ENCODE measurements at regions not wholly inside any gene's neighbourhood (a gene's known extent, or its start where the extent isn't known, plus 50 kb on each side); places are given as distances from the start of the nearest gene placed in this dataset.

DNA sequence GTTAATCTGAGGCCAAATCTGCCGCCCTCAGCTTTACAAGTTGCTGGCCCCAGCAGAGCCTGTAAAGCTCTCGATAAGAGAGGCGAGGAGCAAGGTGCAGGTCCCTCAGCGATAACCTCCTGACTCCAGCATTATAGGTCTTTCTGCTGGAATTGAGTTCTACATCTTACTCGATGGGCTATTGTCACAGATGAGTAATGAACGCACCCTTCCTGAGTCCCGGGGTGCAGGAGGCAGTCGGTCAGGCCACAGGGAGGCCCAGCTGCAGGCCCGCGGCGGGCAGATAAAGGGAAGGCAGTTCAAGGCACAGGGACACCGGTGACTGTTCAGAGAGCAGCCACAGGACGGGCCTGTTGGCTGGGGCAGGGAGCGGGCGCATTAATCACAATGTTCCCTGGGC lies 157.6 kb upstream of the OBI1 start (continued):
- TF ChIP-seq NANOG (IDR thresholded peaks at IDR 0.05; ENCODE audit: insufficient read depth, low read depth, low read length, poor library complexity, severe bottlenecking) (no peak), BACH1 (IDR thresholded peaks at IDR 0.05; ENCODE audit: low read length) (no peak), RXRA (IDR thresholded peaks at IDR 0.05; ENCODE audit: insufficient read depth, low read depth, low read length) (no peak), EZH2 (IDR thresholded peaks at IDR 0.05; ENCODE audit: low read depth, low read length, severe bottlenecking) (no peak), ATF2 (IDR thresholded peaks at IDR 0.05; ENCODE audit: low read length) (no peak), KDM4A (IDR thresholded peaks at IDR 0.05; ENCODE audit: low read depth, low read length, severe bottlenecking) (no peak)

Data from H1 (cell line).